ENCODE measurements at regions not wholly inside any gene's neighbourhood (a gene's known extent, or its start where the extent isn't known, plus 50 kb on each side); places are given as distances from the start of the nearest gene placed in this dataset.
"Not testable (repeated sequence)": the region's sequence is repeated elsewhere in the genome, so short reads cannot be mapped to it uniquely, and the experiment has no call there.

DNA sequence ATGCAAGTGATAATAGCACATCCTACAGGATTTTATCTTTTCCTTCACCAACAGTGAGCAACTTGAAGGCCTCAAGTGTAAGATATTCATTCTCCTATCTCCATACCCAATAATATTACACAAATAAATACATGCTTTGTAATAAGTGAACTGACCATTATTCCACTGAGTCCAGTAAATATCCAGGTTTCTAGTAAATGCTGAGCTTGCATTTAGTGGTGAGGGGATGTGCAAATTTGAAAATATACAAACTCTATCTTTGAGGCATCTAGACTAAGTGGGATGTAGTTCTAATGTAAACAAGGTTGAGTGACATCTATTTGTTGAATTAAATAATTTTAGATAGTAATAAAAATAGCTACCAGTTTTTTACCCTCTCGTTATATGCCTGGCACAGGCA, 587.6 kb upstream of the IL12A start:
- H3K27me3 Mint-ChIP-seq: no peaks in the 10 kb centered on the region
- H3K4me1 Mint-ChIP-seq (ENCODE audit: low read depth): no peaks in the 10 kb centered on the region
- H3K9me3 Mint-ChIP-seq: peaks cover 4% of the 10 kb centered on the region
- POLR2A ChIA-PET: no interaction called here
- no peak overlapping the region for H3K27ac Mint-ChIP-seq
- no peak for TF ChIP-seq CTCF (IDR thresholded peaks at IDR 0.05)
- CTCF ChIA-PET: no interaction called here
- ATAC-seq (no peak), DNase-seq (no peak)
- intact Hi-C loops (cut with micrococcal nuclease): no loop called here
- H3K36me3 Mint-ChIP-seq (ENCODE audit: low read depth): no peaks in the 10 kb centered on the region
- no peak overlapping the region for H3K4me3 Mint-ChIP-seq

DNA sequence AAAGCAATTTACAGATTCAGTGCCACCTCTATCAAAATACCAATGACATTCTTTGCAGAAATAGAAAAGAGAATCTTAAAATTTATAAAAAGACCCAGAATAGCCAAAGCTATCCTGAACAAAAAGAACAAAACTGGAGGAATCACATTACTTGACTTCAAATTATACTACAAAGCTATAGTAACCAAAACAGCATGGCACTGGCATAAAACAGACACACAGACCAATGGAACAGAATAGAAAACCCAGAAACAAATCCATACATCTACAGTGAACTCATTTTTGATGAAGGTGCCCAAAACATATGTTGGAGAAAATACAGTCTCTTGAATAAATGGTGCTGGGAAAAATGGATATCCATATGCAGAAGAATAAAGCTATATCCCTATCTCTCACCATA, 578.9 kb upstream of the IL12A start:
- CTCF ChIA-PET; DNase-seq; intact Hi-C loops (cut with micrococcal nuclease); H3K27ac Mint-ChIP-seq; H3K4me3 Mint-ChIP-seq; POLR2A ChIA-PET; H3K4me1 Mint-ChIP-seq (ENCODE audit: low read depth); H3K36me3 Mint-ChIP-seq (ENCODE audit: low read depth); H3K27me3 Mint-ChIP-seq; ATAC-seq: not testable (repeated sequence)
- peaks cover 21% of the 10 kb centered on the region for H3K9me3 Mint-ChIP-seq

DNA sequence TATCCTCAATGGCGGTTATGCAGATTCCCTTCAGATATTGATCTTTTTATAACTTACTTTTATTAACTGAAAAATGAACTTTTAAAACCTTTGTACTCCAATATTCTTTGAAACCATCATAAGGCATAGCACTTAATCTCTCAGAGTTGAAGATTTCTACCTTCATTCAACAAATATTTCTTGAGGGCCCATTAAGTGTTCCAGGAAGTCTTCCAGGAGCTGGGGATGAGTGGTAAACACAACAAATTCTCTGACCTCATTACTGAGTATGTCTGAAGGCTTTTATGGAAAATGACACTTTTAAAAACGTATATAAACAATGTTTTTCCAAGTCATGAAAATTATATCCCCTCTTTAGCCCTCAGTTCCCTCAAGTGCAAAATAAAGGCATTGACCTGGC, 575.3 kb upstream of the IL12A start:
- Mint-ChIP-seq H3K27ac (no peak overlapping the region), H3K36me3 (ENCODE audit: low read depth) (no peaks in the 10 kb centered on the region), H3K27me3 (no peaks in the 10 kb centered on the region), H3K4me3 (no peak overlapping the region), H3K4me1 (ENCODE audit: low read depth) (no peaks in the 10 kb centered on the region), H3K9me3 (peaks cover 23% of the 10 kb centered on the region)
- POLR2A ChIA-PET: no interaction called here
- ATAC-seq: no peak
- TF ChIP-seq CTCF (IDR thresholded peaks at IDR 0.05): no peak
- CTCF ChIA-PET: no interaction called here
- intact Hi-C loops (cut with micrococcal nuclease): no loop called here
- DNase-seq: no peak

GRCh38 chr3:159416856-159417255, 571.8 kb upstream of the IL12A start:
- Mint-ChIP-seq H3K36me3 (ENCODE audit: low read depth) (no peaks in the 10 kb centered on the region), H3K27me3 (no peaks in the 10 kb centered on the region), H3K4me3 (no peak overlapping the region), H3K27ac (no peak overlapping the region), H3K9me3 (peaks cover 5% of the 10 kb centered on the region), H3K4me1 (ENCODE audit: low read depth) (no peaks in the 10 kb centered on the region)
- POLR2A ChIA-PET: no interaction called here
- intact Hi-C loops (cut with micrococcal nuclease): no loop called here
- CTCF ChIA-PET: no interaction called here
- no peak for TF ChIP-seq CTCF (IDR thresholded peaks at IDR 0.05)
- DNase-seq (no peak), ATAC-seq (no peak)

- Mint-ChIP-seq H3K4me3 (no peak overlapping the region), H3K27me3 (no peaks in the 10 kb centered on the region), H3K4me1 (ENCODE audit: low read depth) (no peaks in the 10 kb centered on the region), H3K36me3 (ENCODE audit: low read depth) (no peaks in the 10 kb centered on the region), H3K27ac (no peak overlapping the region), H3K9me3 (peaks cover 5% of the 10 kb centered on the region)
- DNase-seq (no peak), ATAC-seq (no peak)
- CTCF ChIA-PET: no interaction called here
- intact Hi-C loops (cut with micrococcal nuclease): no loop called here
- no peak for TF ChIP-seq CTCF (IDR thresholded peaks at IDR 0.05)
- POLR2A ChIA-PET: no interaction called here
Measured at GRCh38 chr3:159417761-159418160, 570.9 kb upstream of the IL12A start.
